GM12878 (cell line): ENCODE measurements at regions not wholly inside any gene's neighbourhood (a gene's known extent, or its start where the extent isn't known, plus 50 kb on each side); places are given as distances from the start of the nearest gene placed in this dataset.

Source experiments
- ATAC-seq: fragments of 200-7000 bp; cut with Tn5 transposase; 3 replicates; pipeline ENCODE4 v1.9.1; 2020; ENCODE audit warnings: mild to moderate bottlenecking, moderate library complexity
- BruUV-seq: library from RNA; stranded (reverse); fragments of 400-500 nt; replicated peaks from 2 replicates; lab custom pipeline; 2021; lab: Mats Ljungman, UMichigan
- CTCF ChIA-PET: fragments of 300-600 bp; sonication (Branson Sonifier 250); formaldehyde crosslinking; extraction: SDS; loops from one replicate; lab custom pipeline; 2021; ENCODE audit warnings: inconsistent platforms; lab: Yijun Ruan, JAX
- POLR2A ChIA-PET: fragments of 350-600 bp; formaldehyde crosslinking; extraction: SDS; loops from one replicate; lab custom pipeline; 2021; ENCODE audit warnings: inconsistent platforms; lab: Charles Lee
- RAD21 ChIA-PET: fragments of 300-600 bp; sonication (Branson Sonifier 250); formaldehyde crosslinking; loops from one replicate; lab custom pipeline; 2023; ENCODE audit warnings: antibody characterized with exemption; ENCODE audit not compliant: unreplicated experiment; lab: Charles Lee
- SMC1A ChIA-PET: fragments of 300-600 bp; sonication (Branson Sonifier 250); formaldehyde crosslinking; loops from one replicate; lab custom pipeline; 2023; ENCODE audit not compliant: unreplicated experiment, uncharacterized antibody; lab: Charles Lee
- DNase-seq: peaks from one replicate; pipeline ENCODE4 v3.0.0-alpha.2; 2011; ENCODE audit warnings: low read depth, low spot score
- FAIRE-seq: peaks from 3 replicates; lab custom pipeline; 2011; peaks lifted over from hg19 to GRCh38; lab: Jason Lieb, UNC
- H2AFZ ChIP-seq: 2 replicates; pipeline ENCODE4 v1.6.0; 2011; ENCODE audit warnings: low read depth, low read length, control low read depth; ENCODE audit not compliant: control insufficient read depth
- H3K27ac ChIP-seq: 2 replicates; pipeline ENCODE4 v1.5.1; 2011; ENCODE audit warnings: control low read depth; ENCODE audit not compliant: control insufficient read depth, insufficient read depth
- H3K27me3 ChIP-seq, 2 experiments: replicated peaks in 1 of 2; 2 replicates each; pipeline versions ENCODE4 v1.6.0 to v1.6.1; 2011; ENCODE audit warnings: low read length in 1 of 2; ENCODE audit not compliant: control insufficient read depth in 2 of 2, insufficient read depth in 2 of 2
- H3K36me3 ChIP-seq, 2 experiments: 2 replicates each; pipeline ENCODE4 v1.5.1; 2011; ENCODE audit warnings: low read length in 1 of 2; ENCODE audit not compliant: control insufficient read depth in 2 of 2, insufficient read depth in 2 of 2
- H3K4me1 ChIP-seq: 2 replicates; pipeline ENCODE4 v1.6.1; 2011; ENCODE audit warnings: mild to moderate bottlenecking, low read length, moderate library complexity, mixed read lengths; ENCODE audit not compliant: control insufficient read depth, insufficient read depth
- H3K4me2 ChIP-seq: 2 replicates; pipeline ENCODE4 v1.6.0; 2011; ENCODE audit warnings: control low read depth; ENCODE audit not compliant: control insufficient read depth, insufficient read depth
- H3K4me3 ChIP-seq: fragments of 200-600 bp; sonication (generic); 2 replicates; pipeline ENCODE4 v1.5.1; 2016
- H3K79me2 ChIP-seq: 2 replicates; pipeline ENCODE4 v1.6.0; 2011; ENCODE audit warnings: low read length; ENCODE audit not compliant: control insufficient read depth, insufficient read depth
- H3K9ac ChIP-seq: 2 replicates; pipeline ENCODE4 v1.8.0; 2011; ENCODE audit warnings: low read length, control low read depth, mixed read lengths; ENCODE audit not compliant: control insufficient read depth, insufficient read depth
- H3K9me3 ChIP-seq: replicated peaks from 3 replicates; pipeline ENCODE4 v1.5.1; 2011; ENCODE audit warnings: mild to moderate bottlenecking, low read length; ENCODE audit not compliant: control insufficient read depth, insufficient read depth
- H4K20me1 ChIP-seq: 2 replicates; pipeline ENCODE4 v1.6.0; 2011; ENCODE audit not compliant: control insufficient read depth, insufficient read depth
- BRCA1 ChIP-seq: IDR thresholded peaks from 2 replicates; pipeline ENCODE4 v1.6.1; 2011; ENCODE audit warnings: low read depth, low read length, improper control_type of control experiment
- ESRRA ChIP-seq: IDR thresholded peaks from 2 replicates; pipeline ENCODE4 v1.6.1; 2012; ENCODE audit warnings: mild to moderate bottlenecking, low read length, improper control_type of control experiment
- HDAC2 ChIP-seq: fragments of 200-600 bp; sonication (generic); IDR thresholded peaks from 2 replicates; pipeline ENCODE4 v1.6.1; 2017
- HDGF ChIP-seq: fragments of 450-650 bp; IDR thresholded peaks from 2 replicates; pipeline ENCODE4 v1.6.1; 2016; ENCODE audit warnings: antibody characterized with exemption
- IKZF1 ChIP-seq: fragments of 450-650 bp; conservative IDR thresholded peaks from 2 replicates; pipeline ENCODE4 v1.6.1; 2017; ENCODE audit warnings: antibody characterized with exemption, mild to moderate bottlenecking
- RB1 ChIP-seq: fragments of 450-650 bp; formaldehyde crosslinking; IDR thresholded peaks from 2 replicates; pipeline ENCODE4 v1.6.1; 2017; ENCODE audit warnings: mild to moderate bottlenecking, borderline replicate concordance
- RELA ChIP-seq: fragments of 450-650 bp; IDR thresholded peaks from 2 replicates; pipeline ENCODE4 v1.8.0; 2014; ENCODE audit warnings: borderline replicate concordance; ENCODE audit not compliant: partially characterized antibody
- SIN3A ChIP-seq: IDR thresholded peaks from 2 replicates; pipeline ENCODE4 v1.6.1; 2012; ENCODE audit warnings: low read depth, low read length, improper control_type of control experiment
- SMAD5 ChIP-seq: IDR thresholded peaks from 2 replicates; pipeline ENCODE4 v1.6.1; 2016; ENCODE audit warnings: antibody characterized with exemption, low read depth
- SREBF1 ChIP-seq: IDR thresholded peaks from 2 replicates; pipeline ENCODE4 v1.6.1; 2012; ENCODE audit warnings: mild to moderate bottlenecking, low read length
- SUZ12 ChIP-seq: fragments of 200-600 bp; sonication (generic); IDR thresholded peaks from one replicate; pipeline ENCODE4 v1.6.1; 2018; ENCODE audit warnings: antibody characterized with exemption, mild to moderate bottlenecking; ENCODE audit not compliant: unreplicated experiment
- YBX1 ChIP-seq: fragments of 450-650 bp; IDR thresholded peaks from 2 replicates; pipeline ENCODE4 v1.6.1; 2016; ENCODE audit warnings: antibody characterized with exemption
- ZZZ3 ChIP-seq: IDR thresholded peaks from 2 replicates; pipeline ENCODE4 v1.6.1; 2011; ENCODE audit warnings: low read depth; ENCODE audit not compliant: control insufficient read depth, insufficient read length
- WGBS: methylation state at CpG from one replicate; pipeline ENCODE4 v1.1.6; 2016; ENCODE audit warnings: low lambda C conversion rate; ENCODE audit not compliant: insufficient replicate concordance, insufficient coverage; ENCODE audit errors: missing lambda C conversion rate; 5-methylcytosine and 5-hydroxymethylcytosine counted together
- in situ Hi-C: fragments of 300-500 bp; cut with MboI; formaldehyde crosslinking; loops from 9 replicates; pipeline ENCODE4 v1.14.3; 2018; ENCODE audit warnings: mixed read lengths
- intact Hi-C: fragments of 100-400 bp; cut with micrococcal nuclease; formaldehyde crosslinking; loops from one replicate; pipeline ENCODE4 v1.14.2; 2022; ENCODE audit not compliant: unreplicated experiment
- TF ChIP-seq, protein P1 (sequence below): fragments of 450-650 bp; IDR thresholded peaks from 2 replicates; pipeline ENCODE4 v1.6.1; 2017; ENCODE audit warnings: low read depth, mild to moderate bottlenecking, moderate library complexity
- TF ChIP-seq, protein P2 (sequence below): fragments of 450-650 bp; IDR thresholded peaks from 2 replicates; pipeline ENCODE4 v1.6.1; 2017; ENCODE audit warnings: antibody characterized with exemption, mild to moderate bottlenecking, moderate library complexity
- TF ChIP-seq, protein P3 (sequence below): fragments of 450-650 bp; IDR thresholded peaks from 2 replicates; pipeline ENCODE4 v1.6.1; 2017; ENCODE audit warnings: mild to moderate bottlenecking, low read depth, inconsistent platforms; ENCODE audit not compliant: poor library complexity, severe bottlenecking

DNA sequence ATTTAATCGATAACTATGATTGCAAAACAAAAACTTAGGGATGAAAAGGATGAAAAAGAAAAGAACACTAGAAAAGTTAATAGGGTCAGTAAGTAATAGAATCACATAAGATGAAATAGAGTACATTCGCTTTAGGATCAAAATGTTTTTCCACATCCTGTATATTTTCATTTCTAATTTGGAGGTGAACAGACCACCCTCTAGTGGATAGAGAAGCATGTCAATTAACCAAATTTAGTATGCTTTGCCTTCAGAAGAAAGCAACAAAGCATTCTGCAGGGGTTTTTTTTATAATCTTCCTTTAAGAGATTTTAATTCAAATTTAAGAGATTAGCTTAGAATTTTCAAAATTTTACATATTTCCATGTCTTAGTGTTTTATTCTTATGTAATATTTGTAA lies 611.0 kb upstream of the SGCG start (continued):
- TF ChIP-seq SREBF1, result no peak
- TF ChIP-seq, protein P1, sequence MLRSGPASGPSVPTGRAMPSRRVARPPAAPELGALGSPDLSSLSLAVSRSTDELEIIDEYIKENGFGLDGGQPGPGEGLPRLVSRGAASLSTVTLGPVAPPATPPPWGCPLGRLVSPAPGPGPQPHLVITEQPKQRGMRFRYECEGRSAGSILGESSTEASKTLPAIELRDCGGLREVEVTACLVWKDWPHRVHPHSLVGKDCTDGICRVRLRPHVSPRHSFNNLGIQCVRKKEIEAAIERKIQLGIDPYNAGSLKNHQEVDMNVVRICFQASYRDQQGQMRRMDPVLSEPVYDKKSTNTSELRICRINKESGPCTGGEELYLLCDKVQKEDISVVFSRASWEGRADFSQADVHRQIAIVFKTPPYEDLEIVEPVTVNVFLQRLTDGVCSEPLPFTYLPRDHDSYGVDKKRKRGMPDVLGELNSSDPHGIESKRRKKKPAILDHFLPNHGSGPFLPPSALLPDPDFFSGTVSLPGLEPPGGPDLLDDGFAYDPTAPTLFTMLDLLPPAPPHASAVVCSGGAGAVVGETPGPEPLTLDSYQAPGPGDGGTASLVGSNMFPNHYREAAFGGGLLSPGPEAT, result no peak
- no peak for TF ChIP-seq RELA
- no peak for TF ChIP-seq ZZZ3

DNA sequence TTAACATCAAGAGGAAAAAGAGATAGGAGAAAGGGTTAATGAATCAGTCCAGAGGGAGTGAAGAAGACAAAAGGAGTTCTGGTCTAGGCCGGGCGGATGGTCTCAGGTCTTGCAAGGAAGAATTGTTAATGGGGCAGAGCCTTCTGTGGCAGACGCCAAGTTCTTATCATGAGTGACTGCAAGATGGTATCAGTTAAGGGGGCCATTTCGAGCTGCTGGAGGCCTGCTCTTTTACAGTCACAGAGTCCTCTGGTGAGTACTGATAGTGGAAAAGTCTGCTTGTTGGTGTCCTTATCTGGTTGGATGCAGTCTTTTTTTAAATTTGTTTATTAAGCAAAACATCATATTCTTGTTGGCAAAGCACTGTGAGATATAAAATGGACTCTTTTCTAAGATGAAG lies 590.9 kb upstream of the SGCG start:
- H3K27ac ChIP-seq, result no peak overlapping the region
- intact Hi-C loops, result no loop called here
- SMC1A ChIA-PET, result no interaction called here

More for the DNA sequence above, 590.9 kb upstream of the SGCG start:
- ATAC-seq, result no peak
- TF ChIP-seq YBX1, result no peak
- no peak for TF ChIP-seq SIN3A
- TF ChIP-seq, protein P2, sequence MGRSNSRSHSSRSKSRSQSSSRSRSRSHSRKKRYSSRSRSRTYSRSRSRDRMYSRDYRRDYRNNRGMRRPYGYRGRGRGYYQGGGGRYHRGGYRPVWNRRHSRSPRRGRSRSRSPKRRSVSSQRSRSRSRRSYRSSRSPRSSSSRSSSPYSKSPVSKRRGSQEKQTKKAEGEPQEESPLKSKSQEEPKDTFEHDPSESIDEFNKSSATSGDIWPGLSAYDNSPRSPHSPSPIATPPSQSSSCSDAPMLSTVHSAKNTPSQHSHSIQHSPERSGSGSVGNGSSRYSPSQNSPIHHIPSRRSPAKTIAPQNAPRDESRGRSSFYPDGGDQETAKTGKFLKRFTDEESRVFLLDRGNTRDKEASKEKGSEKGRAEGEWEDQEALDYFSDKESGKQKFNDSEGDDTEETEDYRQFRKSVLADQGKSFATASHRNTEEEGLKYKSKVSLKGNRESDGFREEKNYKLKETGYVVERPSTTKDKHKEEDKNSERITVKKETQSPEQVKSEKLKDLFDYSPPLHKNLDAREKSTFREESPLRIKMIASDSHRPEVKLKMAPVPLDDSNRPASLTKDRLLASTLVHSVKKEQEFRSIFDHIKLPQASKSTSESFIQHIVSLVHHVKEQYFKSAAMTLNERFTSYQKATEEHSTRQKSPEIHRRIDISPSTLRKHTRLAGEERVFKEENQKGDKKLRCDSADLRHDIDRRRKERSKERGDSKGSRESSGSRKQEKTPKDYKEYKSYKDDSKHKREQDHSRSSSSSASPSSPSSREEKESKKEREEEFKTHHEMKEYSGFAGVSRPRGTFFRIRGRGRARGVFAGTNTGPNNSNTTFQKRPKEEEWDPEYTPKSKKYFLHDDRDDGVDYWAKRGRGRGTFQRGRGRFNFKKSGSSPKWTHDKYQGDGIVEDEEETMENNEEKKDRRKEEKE, result no peak
- no peak for TF ChIP-seq SUZ12
- TF ChIP-seq ZZZ3, result no peak
- TF ChIP-seq RB1, result no peak
- TF ChIP-seq IKZF1, result no peak
- no peak for TF ChIP-seq HDAC2
- no peak for TF ChIP-seq ESRRA
- no peak for TF ChIP-seq SMAD5
- TF ChIP-seq BRCA1, result no peak
- TF ChIP-seq, protein P3, sequence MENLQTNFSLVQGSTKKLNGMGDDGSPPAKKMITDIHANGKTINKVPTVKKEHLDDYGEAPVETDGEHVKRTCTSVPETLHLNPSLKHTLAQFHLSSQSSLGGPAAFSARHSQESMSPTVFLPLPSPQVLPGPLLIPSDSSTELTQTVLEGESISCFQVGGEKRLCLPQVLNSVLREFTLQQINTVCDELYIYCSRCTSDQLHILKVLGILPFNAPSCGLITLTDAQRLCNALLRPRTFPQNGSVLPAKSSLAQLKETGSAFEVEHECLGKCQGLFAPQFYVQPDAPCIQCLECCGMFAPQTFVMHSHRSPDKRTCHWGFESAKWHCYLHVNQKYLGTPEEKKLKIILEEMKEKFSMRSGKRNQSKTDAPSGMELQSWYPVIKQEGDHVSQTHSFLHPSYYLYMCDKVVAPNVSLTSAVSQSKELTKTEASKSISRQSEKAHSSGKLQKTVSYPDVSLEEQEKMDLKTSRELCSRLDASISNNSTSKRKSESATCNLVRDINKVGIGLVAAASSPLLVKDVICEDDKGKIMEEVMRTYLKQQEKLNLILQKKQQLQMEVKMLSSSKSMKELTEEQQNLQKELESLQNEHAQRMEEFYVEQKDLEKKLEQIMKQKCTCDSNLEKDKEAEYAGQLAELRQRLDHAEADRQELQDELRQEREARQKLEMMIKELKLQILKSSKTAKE, result no peak
- TF ChIP-seq HDGF, result no peak
- TF ChIP-seq, all 136 proteins: peak for 0
- Histone ChIP-seq H3K4me1 (no peaks in the 10 kb centered on the region), H3K79me2 (no peaks in the 10 kb centered on the region), H3K27me3 (no peaks in the 10 kb centered on the region), H2AFZ (no peak overlapping the region), H4K20me1 (no peaks in the 10 kb centered on the region), H3K4me3 (no peak overlapping the region), H3K4me2 (no peak overlapping the region), H3K9ac (no peak overlapping the region), H3K36me3 (no peaks in the 10 kb centered on the region), H3K9me3 (no peaks in the 10 kb centered on the region; the same call in 2 of the 3 replicates)
- RAD21 ChIA-PET, result no interaction called here
- no TSS peak for BruUV-seq
- FAIRE-seq (no peak), DNase-seq (no peak)
- in situ Hi-C loops, result no loop called here
- 23% methylated on average over 4 of the region's 4 CpGs for WGBS
- POLR2A ChIA-PET, result no interaction called here
- CTCF ChIA-PET, result no interaction called here
